ENCODE measurements at regions not wholly inside any gene's neighbourhood (a gene's known extent, or its start where the extent isn't known, plus 50 kb on each side); places are given as distances from the start of the nearest gene placed in this dataset.

DNA sequence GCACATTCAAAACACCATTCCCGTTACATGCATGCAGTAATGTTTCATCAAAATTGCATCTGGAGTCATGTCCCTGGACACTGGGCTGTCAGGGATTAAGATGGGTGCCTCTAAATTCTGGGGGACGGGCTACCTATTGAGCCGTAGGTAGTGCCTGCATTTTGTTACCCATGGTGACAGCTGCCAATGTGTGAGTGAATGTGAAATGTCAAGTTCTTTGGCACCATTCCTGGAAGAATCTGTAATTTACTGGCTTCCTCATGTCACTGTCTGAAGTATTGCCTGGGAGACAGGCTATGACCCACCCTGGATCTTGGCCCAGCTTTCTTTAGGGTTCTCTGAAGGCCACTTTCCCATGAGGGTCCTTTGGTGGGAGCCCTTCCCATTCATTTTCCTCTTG, 266.1 kb downstream of the TSHZ3 start:
- DNase-seq (ENCODE audit: insufficient read length, low spot score), result no peak
- no peak for TF ChIP-seq SPI1 (IDR thresholded peaks at IDR 0.05; ENCODE audit: low read depth, low read length)
- no peak for TF ChIP-seq POU2F2 (IDR thresholded peaks at IDR 0.05; ENCODE audit: low read depth, low read length)
- no peak for TF ChIP-seq POLR2AphosphoS5 (IDR thresholded peaks at IDR 0.05; ENCODE audit: low read depth, low read length)
- TF ChIP-seq PAX5 (IDR thresholded peaks at IDR 0.05; ENCODE audit: insufficient read depth, low read length, severe bottlenecking), result no peak
- TF ChIP-seq POLR2A (IDR thresholded peaks at IDR 0.05; ENCODE audit: low read depth, low read length), result no peak
- no peak for TF ChIP-seq TAF1 (IDR thresholded peaks at IDR 0.05; ENCODE audit: low read depth, low read length)
- no peak for FAIRE-seq

DNA sequence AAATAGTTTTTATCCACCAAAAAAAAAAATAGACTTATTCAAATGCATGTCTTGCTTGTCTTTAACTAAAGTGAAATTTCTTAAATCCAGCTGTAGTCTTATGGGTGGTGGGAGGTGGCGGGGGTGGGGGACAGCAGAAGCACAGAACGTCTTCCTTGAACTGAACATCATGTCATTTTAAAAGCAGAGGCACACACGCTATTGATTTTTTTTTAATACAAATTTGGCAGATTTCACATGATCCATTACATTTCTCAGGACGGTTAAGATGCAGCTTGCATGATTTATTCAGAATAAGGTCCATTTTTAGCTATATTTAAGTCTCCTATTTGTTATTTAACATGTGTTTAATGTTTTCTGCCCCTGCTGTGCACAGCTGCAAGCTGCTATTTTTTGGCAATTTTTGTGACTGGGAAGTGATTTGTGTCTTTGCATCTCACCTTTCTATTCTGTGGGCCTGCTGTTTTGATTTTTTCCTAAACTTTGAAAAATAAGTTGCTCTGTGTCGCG, 274.0 kb downstream of the TSHZ3 start:
- no peak for TF ChIP-seq POU2F2 (IDR thresholded peaks at IDR 0.05; ENCODE audit: low read depth, low read length)
- TF ChIP-seq SPI1 (IDR thresholded peaks at IDR 0.05; ENCODE audit: low read depth, low read length), result no peak
- TF ChIP-seq POLR2AphosphoS5 (IDR thresholded peaks at IDR 0.05; ENCODE audit: low read depth, low read length), result no peak
- TF ChIP-seq POLR2A (IDR thresholded peaks at IDR 0.05; ENCODE audit: low read depth, low read length), result no peak
- no peak for TF ChIP-seq PAX5 (IDR thresholded peaks at IDR 0.05; ENCODE audit: insufficient read depth, low read length, severe bottlenecking)
- no peak for TF ChIP-seq TAF1 (IDR thresholded peaks at IDR 0.05; ENCODE audit: low read depth, low read length)
- FAIRE-seq (no peak), DNase-seq (ENCODE audit: insufficient read length, low spot score) (no peak)

DNA sequence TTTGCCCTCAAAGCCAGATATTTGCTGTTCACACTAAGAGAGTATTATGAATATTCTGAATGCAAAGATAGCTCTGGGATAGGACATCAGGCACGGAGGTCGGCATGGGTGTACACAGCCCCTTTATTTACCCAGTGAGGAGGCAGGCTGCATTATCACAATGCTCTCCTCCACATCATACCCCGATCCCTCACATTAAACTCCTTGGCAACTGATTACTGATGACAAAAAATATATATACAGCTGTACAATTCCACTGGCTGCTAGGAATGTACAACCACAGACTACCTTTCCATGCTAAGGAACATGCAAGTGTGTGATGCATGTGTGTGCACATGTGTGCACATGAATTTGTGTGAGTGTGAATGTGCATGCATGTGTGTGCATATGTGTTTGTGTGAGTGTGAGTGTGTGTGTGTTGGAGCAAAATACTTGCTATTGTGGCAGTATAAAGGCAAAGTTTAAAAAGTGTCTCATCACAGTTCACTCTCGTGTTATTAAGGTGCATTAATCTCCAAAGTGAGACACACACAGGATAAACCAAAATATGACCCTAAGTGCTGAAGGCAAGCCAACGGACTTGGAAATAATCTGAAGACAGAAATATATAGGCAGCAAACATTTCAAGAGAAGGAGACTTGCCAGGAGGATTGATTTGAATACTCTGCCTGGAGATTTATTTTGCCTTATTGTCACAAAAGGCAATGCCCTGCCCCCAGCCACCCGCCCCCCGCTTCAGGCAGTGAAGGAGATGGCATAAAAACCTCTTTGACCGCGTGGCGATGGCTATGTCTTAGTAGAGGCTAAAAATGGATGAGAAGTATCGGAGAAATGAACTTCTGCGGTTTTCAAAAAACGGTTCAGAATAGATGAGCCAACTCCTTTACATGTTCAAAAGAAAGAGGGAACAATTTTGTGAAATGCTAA, 274.8 kb downstream of the TSHZ3 start:
- TF ChIP-seq TAF1 (IDR thresholded peaks at IDR 0.05; ENCODE audit: low read depth, low read length) (no peak), POLR2A (IDR thresholded peaks at IDR 0.05; ENCODE audit: low read depth, low read length) (no peak), SPI1 (IDR thresholded peaks at IDR 0.05; ENCODE audit: low read depth, low read length) (no peak), POU2F2 (IDR thresholded peaks at IDR 0.05; ENCODE audit: low read depth, low read length) (no peak), POLR2AphosphoS5 (IDR thresholded peaks at IDR 0.05; ENCODE audit: low read depth, low read length) (no peak), PAX5 (IDR thresholded peaks at IDR 0.05; ENCODE audit: insufficient read depth, low read length, severe bottlenecking) (no peak)
- FAIRE-seq (no peak), DNase-seq (ENCODE audit: insufficient read length, low spot score) (no peak)

DNA sequence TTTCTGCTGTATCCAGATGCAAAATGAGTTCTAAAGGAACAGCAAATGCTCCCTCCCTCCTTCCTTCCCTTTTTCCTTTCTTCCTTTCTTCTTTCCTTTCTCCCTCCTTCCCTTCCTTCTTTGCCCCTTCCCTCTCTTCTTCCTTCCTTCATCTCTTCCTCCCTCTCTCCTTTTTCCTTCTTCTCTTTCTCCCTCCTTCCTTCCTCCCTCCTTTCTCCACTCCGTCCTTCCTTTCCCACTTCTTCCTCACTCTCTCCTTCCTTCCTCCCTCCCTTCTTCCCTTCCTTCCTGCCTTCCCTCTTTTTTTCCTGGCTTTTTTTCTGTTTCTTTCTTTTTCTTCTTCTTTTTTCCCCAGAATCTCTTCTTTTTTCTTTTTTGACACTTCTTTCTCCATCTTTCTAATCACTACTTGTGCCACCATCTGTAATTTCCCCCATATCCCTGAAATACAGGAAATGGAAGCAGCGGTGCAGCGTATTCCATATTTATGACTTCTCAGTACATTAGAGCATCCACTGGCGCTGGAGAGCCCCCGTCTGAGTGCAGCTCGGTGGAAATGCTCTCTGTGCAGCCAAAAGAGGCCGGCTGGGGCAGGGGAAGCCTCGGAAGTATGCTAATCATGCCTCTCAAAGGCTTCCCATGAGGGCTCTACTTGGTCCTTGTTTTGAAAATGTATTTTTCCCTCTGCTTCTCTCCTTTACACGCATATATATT, 275.6 kb downstream of the TSHZ3 start:
- TF ChIP-seq PAX5 (IDR thresholded peaks at IDR 0.05; ENCODE audit: insufficient read depth, low read length, severe bottlenecking) (no peak), TAF1 (IDR thresholded peaks at IDR 0.05; ENCODE audit: low read depth, low read length) (no peak), POLR2AphosphoS5 (IDR thresholded peaks at IDR 0.05; ENCODE audit: low read depth, low read length) (no peak), POLR2A (IDR thresholded peaks at IDR 0.05; ENCODE audit: low read depth, low read length) (no peak), SPI1 (IDR thresholded peaks at IDR 0.05; ENCODE audit: low read depth, low read length) (no peak)
- FAIRE-seq, result no peak
- DNase-seq (ENCODE audit: insufficient read length, low spot score), result no peak

DNA sequence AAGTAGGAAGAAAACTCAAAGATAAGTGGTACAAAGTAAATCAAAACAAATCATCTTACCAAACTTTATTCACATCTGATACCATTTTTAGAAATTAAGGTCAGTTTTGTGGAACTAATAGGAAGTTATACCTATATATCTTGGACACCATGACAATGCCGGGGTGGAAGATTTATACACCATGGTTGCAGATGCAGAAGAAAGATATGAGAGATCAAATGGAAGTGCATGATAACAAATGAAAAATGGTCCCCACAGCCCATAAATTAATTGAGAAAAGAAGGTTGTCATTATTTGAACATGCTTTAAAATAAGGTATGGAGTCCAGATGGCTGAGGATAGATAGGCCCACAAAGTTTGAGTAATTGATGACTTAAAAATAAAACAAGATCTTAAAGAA, 276.8 kb downstream of the TSHZ3 start:
- TF ChIP-seq TAF1 (IDR thresholded peaks at IDR 0.05; ENCODE audit: low read depth, low read length) (no peak), POU2F2 (IDR thresholded peaks at IDR 0.05; ENCODE audit: low read depth, low read length) (no peak), POLR2A (IDR thresholded peaks at IDR 0.05; ENCODE audit: low read depth, low read length) (no peak), PAX5 (IDR thresholded peaks at IDR 0.05; ENCODE audit: insufficient read depth, low read length, severe bottlenecking) (no peak), POLR2AphosphoS5 (IDR thresholded peaks at IDR 0.05; ENCODE audit: low read depth, low read length) (no peak), SPI1 (IDR thresholded peaks at IDR 0.05; ENCODE audit: low read depth, low read length) (no peak)
- FAIRE-seq (no peak), DNase-seq (ENCODE audit: insufficient read length, low spot score) (no peak)

DNA sequence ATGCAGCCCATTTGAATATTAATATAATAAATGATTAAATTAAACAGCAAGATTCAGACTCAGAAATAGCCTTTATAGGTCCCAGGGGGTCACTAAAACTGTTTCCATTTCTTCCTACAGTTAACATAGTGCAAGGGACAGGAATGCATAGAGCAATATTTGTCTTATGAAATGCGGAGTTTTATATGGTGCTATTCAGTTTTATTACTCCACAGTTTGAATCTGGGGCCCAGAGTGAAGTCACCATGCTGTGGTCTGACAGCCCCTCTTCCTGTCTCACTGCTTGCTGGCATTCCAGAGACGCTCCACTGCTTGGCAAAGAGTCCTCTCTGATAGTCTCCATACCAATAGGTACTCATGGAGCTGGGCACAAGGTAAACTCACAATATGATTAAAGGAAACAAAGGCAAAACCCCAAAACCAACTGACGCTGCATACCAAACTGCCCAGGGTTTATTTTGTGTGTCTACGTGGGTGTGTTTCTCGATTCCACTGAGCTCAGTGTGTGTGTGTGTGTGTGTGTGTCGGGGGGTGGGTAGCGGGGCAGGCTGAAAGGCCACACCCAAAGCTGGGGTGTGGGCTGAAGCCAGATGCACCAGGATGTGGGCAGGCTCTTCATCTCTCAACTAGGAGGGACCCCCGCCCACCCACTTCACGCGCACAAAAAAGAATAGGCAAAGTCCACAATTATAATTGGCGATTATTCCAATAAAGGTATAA, 277.9 kb downstream of the TSHZ3 start:
- TF ChIP-seq POLR2A (IDR thresholded peaks at IDR 0.05; ENCODE audit: low read depth, low read length) (no peak), TAF1 (IDR thresholded peaks at IDR 0.05; ENCODE audit: low read depth, low read length) (no peak), PAX5 (IDR thresholded peaks at IDR 0.05; ENCODE audit: insufficient read depth, low read length, severe bottlenecking) (no peak), POLR2AphosphoS5 (IDR thresholded peaks at IDR 0.05; ENCODE audit: low read depth, low read length) (no peak), SPI1 (IDR thresholded peaks at IDR 0.05; ENCODE audit: low read depth, low read length) (no peak), POU2F2 (IDR thresholded peaks at IDR 0.05; ENCODE audit: low read depth, low read length) (no peak)
- DNase-seq (ENCODE audit: insufficient read length, low spot score), result no peak
- FAIRE-seq, result no peak

DNA sequence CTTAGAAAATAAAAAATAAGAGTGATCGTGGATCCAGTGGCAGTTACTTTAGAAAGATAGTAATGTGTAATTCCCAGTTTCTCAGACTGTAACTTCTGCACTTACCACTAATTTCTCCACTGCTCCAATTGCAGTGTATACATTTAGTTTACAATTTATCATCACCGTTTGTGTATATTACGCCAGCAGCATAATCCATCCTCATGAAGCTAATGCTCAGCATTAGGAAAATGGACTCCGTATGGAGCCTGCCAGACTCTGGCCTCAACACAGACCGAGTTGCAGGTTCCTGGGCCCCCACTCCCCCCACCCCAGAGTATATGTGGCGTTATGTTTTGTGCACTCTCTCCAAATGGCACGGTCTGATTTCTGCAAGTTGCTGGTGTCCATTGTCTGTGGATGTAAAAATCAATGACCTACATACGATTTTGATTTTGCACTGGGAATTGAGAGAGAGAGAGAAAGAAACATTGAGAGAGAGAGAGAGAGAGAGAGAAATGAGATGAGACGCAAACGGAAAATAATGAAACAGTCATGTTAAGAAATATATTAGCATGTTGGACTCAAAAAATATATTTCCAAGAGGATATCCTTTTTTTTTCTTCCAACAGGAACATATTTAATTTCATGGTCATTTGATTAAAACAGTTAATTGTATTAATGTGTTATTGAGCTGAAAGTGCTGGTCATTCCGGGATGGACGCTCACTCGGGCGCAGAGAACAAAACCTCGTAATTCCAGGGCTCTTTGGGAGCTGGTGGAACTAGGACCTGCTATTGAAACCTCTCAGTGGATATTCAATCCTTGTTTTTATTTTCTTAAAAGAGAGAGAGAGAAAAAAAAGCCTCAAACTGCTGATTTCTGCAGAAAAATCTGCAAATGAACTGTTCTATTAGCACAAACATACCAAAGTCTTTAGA, 278.8 kb downstream of the TSHZ3 start:
- TF ChIP-seq POLR2AphosphoS5 (IDR thresholded peaks at IDR 0.05; ENCODE audit: low read depth, low read length), result no peak
- no peak for TF ChIP-seq POLR2A (IDR thresholded peaks at IDR 0.05; ENCODE audit: low read depth, low read length)
- TF ChIP-seq TAF1 (IDR thresholded peaks at IDR 0.05; ENCODE audit: low read depth, low read length), result no peak
- no peak for TF ChIP-seq SPI1 (IDR thresholded peaks at IDR 0.05; ENCODE audit: low read depth, low read length)
- no peak for TF ChIP-seq PAX5 (IDR thresholded peaks at IDR 0.05; ENCODE audit: insufficient read depth, low read length, severe bottlenecking)
- TF ChIP-seq POU2F2 (IDR thresholded peaks at IDR 0.05; ENCODE audit: low read depth, low read length), result no peak
- DNase-seq (ENCODE audit: insufficient read length, low spot score) (no peak), FAIRE-seq (no peak)

DNA sequence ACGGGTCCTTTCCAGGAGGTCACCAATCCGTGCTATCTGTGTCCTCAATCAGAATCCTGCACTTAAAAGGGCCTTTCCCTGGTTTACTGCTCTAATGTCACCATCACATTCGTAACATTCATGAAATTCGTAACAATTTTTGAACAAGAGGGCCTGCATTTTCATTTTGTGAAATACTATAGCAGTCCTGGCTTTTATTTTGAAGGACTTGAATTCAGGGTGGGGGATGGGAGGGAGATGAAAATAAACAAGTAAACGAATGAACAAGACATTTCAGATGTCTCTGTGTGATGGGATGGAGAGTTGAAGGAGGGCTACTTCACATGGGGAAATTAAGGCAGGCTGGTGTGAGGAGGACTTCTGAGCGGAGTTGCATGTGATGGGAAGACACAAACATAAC, 281.0 kb downstream of the TSHZ3 start:
- TF ChIP-seq SPI1 (IDR thresholded peaks at IDR 0.05; ENCODE audit: low read depth, low read length) (no peak), PAX5 (IDR thresholded peaks at IDR 0.05; ENCODE audit: insufficient read depth, low read length, severe bottlenecking) (no peak), POU2F2 (IDR thresholded peaks at IDR 0.05; ENCODE audit: low read depth, low read length) (no peak), POLR2AphosphoS5 (IDR thresholded peaks at IDR 0.05; ENCODE audit: low read depth, low read length) (no peak), TAF1 (IDR thresholded peaks at IDR 0.05; ENCODE audit: low read depth, low read length) (no peak), POLR2A (IDR thresholded peaks at IDR 0.05; ENCODE audit: low read depth, low read length) (no peak)
- FAIRE-seq, result no peak
- no peak for DNase-seq (ENCODE audit: insufficient read length, low spot score)
